Ovary (tissue), 7 donors: ENCODE measurements at regions not wholly inside any gene's neighbourhood (a gene's known extent, or its start where the extent isn't known, plus 50 kb on each side); places are given as distances from the start of the nearest gene placed in this dataset.

Experiments used
- DNase-seq, 5 donors: peaks; one replicate each; pipeline ENCODE4 v3.0.0-alpha.2; 2019 to 2020
- H3K27ac ChIP-seq, 2 donors: fragments of 200-600 bp; one replicate each; pipeline versions ENCODE4 v1.5.1 to v1.8.0; 2019 to 2022
- H3K27me3 ChIP-seq: fragments of 200-600 bp; one replicate; pipeline ENCODE4 v1.8.0; 2022
- H3K36me3 ChIP-seq: fragments of 200-600 bp; sonication (generic); one replicate; pipeline ENCODE4 v1.5.1; 2019
- H3K4me1 ChIP-seq: one replicate; pipeline ENCODE4 v1.8.1; 2013; ENCODE audit warnings: mild to moderate bottlenecking, moderate library complexity; ENCODE audit not compliant: insufficient read depth
- H3K4me3 ChIP-seq: fragments of 200-600 bp; sonication (generic); one replicate; pipeline ENCODE4 v1.5.1; 2017
- H3K9me3 ChIP-seq, 2 donors: fragments of 200-600 bp in 1 of 2; sonication (generic) in 1 of 2; one replicate each; pipeline versions ENCODE4 v1.5.1 to v1.8.1; 2013 to 2019; ENCODE audit warnings: mild to moderate bottlenecking in 1 of 2, moderate library complexity in 1 of 2
- EP300 ChIP-seq: sonication (generic); formaldehyde crosslinking; IDR thresholded peaks from one replicate; pipeline ENCODE4 v1.6.1; 2017; ENCODE audit warnings: antibody characterized with exemption
- POLR2A ChIP-seq: fragments of 450-650 bp; IDR thresholded peaks from one replicate; pipeline ENCODE4 v1.6.1; 2017; ENCODE audit warnings: antibody characterized with exemption, mild to moderate bottlenecking, moderate library complexity
- WGBS, 3 donors: extraction: QIAGEN DNeasy Blood & Tissue Kit in 1 of 3; methylation state at CpG; one replicate each; pipeline versions ENCODE4 v1.1.5 to v1.1.7; 2013 to 2017; 5-methylcytosine and 5-hydroxymethylcytosine counted together
- intact Hi-C, 4 donors: fragments of 100-400 bp; cut with DNase I; formaldehyde crosslinking; loops; one replicate each; pipeline versions ENCODE4 v1.11.0 to v1.15.1; 2022 to 2023
- TF ChIP-seq, protein P1 (sequence below), 3 donors: fragments of 450-650 bp in 2 of 3; fragments of 200-600 bp in 1 of 3; IDR thresholded peaks; one replicate each; pipeline versions ENCODE4 v1.5.1 to v1.8.0; 2016 to 2022; ENCODE audit warnings: antibody characterized with exemption in 3 of 3, mild to moderate bottlenecking in 1 of 3
- donor health status: DM: no; HTN: no; CAD: no; lungs with moderate emphysema.
- donor health status: DM: no; HTN: no; CAD: no.
- donor health status: Bipolar disorder and iron deficiency.
- donor health status: DM: no; HTN: no; CAD: no.
- donor health status: DM: yes; HTN: yes; CAD: no.

DNA sequence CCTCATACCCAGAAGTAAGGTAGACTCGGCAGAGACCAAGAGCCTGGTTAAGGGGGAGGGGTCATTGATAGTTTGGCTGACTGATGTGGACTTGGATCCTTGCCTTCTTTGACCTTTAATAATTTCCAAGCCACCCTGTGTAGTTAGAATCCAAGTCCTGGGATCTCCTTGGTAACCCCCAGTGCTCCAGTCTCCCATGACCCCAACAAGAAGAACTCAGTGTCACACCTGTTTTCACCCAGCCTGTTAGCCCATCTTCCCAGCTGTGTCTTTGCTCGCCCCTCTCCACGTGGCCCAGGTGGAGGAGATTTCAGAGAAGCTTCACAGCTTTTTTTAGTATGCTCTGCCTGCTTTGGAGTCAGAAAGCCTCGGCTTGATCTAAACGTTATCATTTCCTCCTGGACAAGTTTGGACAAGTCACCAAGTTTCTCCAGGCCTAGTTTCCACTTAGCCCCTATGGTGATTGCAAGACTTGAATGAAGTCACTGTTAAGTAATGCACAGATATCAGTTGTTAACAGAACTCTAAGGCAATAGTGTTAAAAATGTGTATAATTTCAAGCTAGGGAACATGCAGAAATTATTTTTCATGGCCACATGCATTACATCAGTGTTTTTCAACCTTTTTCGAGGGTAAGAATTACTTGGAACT is 170.0 kb downstream of the TMEM38B start:
- intact Hi-C loops = no loop called here
- Histone ChIP-seq H3K27ac (no peak overlapping the region), H3K27me3 (no peaks in the 10 kb centered on the region), H3K4me3 (no peak overlapping the region), H3K36me3 (no peaks in the 10 kb centered on the region), H3K4me1 (no peaks in the 10 kb centered on the region), H3K9me3 (no peaks in the 10 kb centered on the region)
- WGBS, 3 donors = 63 to 79% (median 70%) methylated on average over 6 of the region's 6 CpGs
- no peak for DNase-seq
- TF ChIP-seq, protein P1, sequence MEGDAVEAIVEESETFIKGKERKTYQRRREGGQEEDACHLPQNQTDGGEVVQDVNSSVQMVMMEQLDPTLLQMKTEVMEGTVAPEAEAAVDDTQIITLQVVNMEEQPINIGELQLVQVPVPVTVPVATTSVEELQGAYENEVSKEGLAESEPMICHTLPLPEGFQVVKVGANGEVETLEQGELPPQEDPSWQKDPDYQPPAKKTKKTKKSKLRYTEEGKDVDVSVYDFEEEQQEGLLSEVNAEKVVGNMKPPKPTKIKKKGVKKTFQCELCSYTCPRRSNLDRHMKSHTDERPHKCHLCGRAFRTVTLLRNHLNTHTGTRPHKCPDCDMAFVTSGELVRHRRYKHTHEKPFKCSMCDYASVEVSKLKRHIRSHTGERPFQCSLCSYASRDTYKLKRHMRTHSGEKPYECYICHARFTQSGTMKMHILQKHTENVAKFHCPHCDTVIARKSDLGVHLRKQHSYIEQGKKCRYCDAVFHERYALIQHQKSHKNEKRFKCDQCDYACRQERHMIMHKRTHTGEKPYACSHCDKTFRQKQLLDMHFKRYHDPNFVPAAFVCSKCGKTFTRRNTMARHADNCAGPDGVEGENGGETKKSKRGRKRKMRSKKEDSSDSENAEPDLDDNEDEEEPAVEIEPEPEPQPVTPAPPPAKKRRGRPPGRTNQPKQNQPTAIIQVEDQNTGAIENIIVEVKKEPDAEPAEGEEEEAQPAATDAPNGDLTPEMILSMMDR (IDR thresholded peaks at IDR 0.05) = no peak
- no peak for TF ChIP-seq EP300
- TF ChIP-seq POLR2A = no peak

DNA sequence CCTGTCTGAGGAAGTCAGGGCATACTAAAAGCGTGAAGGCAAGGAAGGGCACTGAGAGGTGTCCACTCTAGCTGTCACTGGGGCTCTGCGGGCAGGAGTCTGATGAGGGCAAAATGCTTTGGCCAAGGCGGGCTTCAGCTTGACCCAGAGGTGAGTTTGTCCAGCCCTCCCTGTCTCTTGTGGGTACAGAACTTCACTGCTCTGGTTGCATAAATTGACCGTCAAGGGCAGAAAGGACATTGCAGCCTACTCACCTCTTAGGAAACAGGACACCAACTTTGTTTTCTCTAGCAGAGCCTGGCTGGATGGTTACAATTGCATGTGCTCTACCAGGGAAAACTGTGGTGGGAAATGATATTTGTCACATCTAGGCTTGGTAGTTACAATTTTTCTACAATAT is 170.9 kb downstream of the TMEM38B start:
- Histone ChIP-seq H3K9me3 (no peaks in the 10 kb centered on the region), H3K27me3 (no peaks in the 10 kb centered on the region), H3K27ac (no peak overlapping the region), H3K36me3 (no peaks in the 10 kb centered on the region), H3K4me3 (no peak overlapping the region), H3K4me1 (no peaks in the 10 kb centered on the region)
- 60 to 81% (median 75%) methylated on average over 4 of the region's 4 CpGs for WGBS, 3 donors
- intact Hi-C loops = no loop called here
- no peak for TF ChIP-seq EP300
- TF ChIP-seq, protein P1 (IDR thresholded peaks at IDR 0.05) = no peak
- no peak for TF ChIP-seq POLR2A
- no peak for DNase-seq

DNA sequence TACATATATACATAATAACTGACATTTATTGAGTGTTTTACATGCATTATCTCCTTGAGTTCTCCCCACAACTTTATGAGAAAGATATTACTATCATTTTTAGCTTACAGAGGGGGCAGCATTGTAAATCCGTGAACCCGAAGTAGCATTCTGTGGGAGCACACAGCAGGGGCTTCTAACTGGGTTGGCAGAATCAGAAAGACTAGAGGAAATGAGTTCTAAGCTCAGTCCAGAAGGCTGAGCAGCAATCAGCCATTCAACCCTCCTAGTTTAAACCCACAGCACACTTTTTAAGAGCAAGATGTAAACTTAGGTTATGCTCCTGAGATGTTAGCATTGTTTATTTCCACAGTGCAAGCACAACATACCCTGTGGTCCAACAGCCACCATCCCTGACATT is 177.2 kb downstream of the TMEM38B start:
- intact Hi-C loops = no loop called here
- H3K36me3 ChIP-seq = no peaks in the 10 kb centered on the region

DNA sequence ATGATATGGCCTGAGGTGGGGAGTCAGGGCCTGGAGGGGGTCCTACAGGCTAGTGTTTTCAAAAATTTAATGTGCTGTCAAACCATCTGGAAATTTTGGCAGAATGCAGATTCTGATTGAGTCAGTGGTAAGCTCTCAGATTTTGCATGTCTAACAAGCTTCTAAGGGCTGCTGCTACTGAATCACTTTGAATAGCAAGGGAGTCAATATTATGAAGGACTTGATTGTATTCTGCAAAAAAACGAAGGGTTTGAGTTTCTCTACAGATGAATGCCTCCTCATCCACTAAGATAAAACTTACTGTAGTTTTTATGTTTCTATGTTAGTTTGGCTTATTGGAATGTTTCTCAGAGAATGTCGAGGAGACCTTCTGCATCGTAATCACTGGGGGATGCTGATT is 179.5 kb downstream of the TMEM38B start:
- intact Hi-C loops = no loop called here
- no peaks in the 10 kb centered on the region for H3K27me3 ChIP-seq
- no peak overlapping the region for H3K4me3 ChIP-seq
- TF ChIP-seq, protein P1 (IDR thresholded peaks at IDR 0.05) = no peak
- no peak for TF ChIP-seq EP300
- no peak for TF ChIP-seq POLR2A
- no peaks in the 10 kb centered on the region for H3K4me1 ChIP-seq
- DNase-seq = no peak
- WGBS, 3 donors = 29 to 66% (median 30%) methylated on average over 3 of the region's 3 CpGs
- H3K36me3 ChIP-seq = no peaks in the 10 kb centered on the region
- H3K27ac ChIP-seq = no peak overlapping the region
- H3K9me3 ChIP-seq = no peaks in the 10 kb centered on the region

More for the DNA sequence above, 177.2 kb downstream of the TMEM38B start:
- no peak overlapping the region for H3K4me3 ChIP-seq
- no peaks in the 10 kb centered on the region for H3K27me3 ChIP-seq
- WGBS, 3 donors = 45 to 59% (median 48%) methylated on average over 2 of the region's 2 CpGs
- no peak overlapping the region for H3K27ac ChIP-seq
- no peak for TF ChIP-seq EP300
- TF ChIP-seq, protein P1 (IDR thresholded peaks at IDR 0.05) = no peak
- TF ChIP-seq POLR2A = no peak
- no peaks in the 10 kb centered on the region for H3K9me3 ChIP-seq
- no peak for DNase-seq
- no peaks in the 10 kb centered on the region for H3K4me1 ChIP-seq
